ENCODE measurements at regions not wholly inside any gene's neighbourhood (a gene's known extent, or its start where the extent isn't known, plus 50 kb on each side); places are given as distances from the start of the nearest gene placed in this dataset.

- Histone ChIP-seq H3K9me3 (no peaks in the 10 kb centered on the region), H3K36me3 (no peaks in the 10 kb centered on the region), H3K4me3 (no peak overlapping the region), H3K27me3 (no peaks in the 10 kb centered on the region), H3K4me1 (no peaks in the 10 kb centered on the region), H3K27ac (no peak overlapping the region)
- no peak for TF ChIP-seq CTCF (IDR thresholded peaks at IDR 0.05)
- intact Hi-C loops (cut with DNase I) = no loop called here
- ATAC-seq (no peak), DNase-seq (no peak)
Observed at GRCh38 chr15:95168152-95168551, 936.8 kb downstream of the MCTP2 start.

- peak overlapping the region in 1 of 2 donors; percentile 41 for H3K27ac ChIP-seq
- no peak overlapping the region for H3K4me3 ChIP-seq
- no peak for TF ChIP-seq CTCF (IDR thresholded peaks at IDR 0.05)
- DNase-seq = no peak
- H3K27me3 ChIP-seq = no peaks in the 10 kb centered on the region
- H3K4me1 ChIP-seq = no peaks in the 10 kb centered on the region
- intact Hi-C loops (cut with DNase I) = no loop called here
- no peaks in the 10 kb centered on the region for H3K9me3 ChIP-seq
- no peaks in the 10 kb centered on the region for H3K36me3 ChIP-seq
- no peak for ATAC-seq
Observed at GRCh38 chr15:95168951-95169431, 937.6 kb downstream of the MCTP2 start.

- Histone ChIP-seq H3K4me1 (no peaks in the 10 kb centered on the region), H3K9me3 (no peaks in the 10 kb centered on the region), H3K36me3 (no peaks in the 10 kb centered on the region), H3K4me3 (no peak overlapping the region), H3K27me3 (no peaks in the 10 kb centered on the region), H3K27ac (peak overlapping the region; percentile 28 to 41)
- DNase-seq (peak in 3 of 4 donors; percentile 39 to 68 (median 43)), ATAC-seq (no peak)
- intact Hi-C loops (cut with DNase I) = no loop called here
- TF ChIP-seq CTCF (IDR thresholded peaks at IDR 0.05) = no peak
Observed at GRCh38 chr15:95169541-95170459, 938.4 kb downstream of the MCTP2 start.

- no peak for TF ChIP-seq CTCF (IDR thresholded peaks at IDR 0.05)
- no peak for ATAC-seq
- H3K9me3 ChIP-seq = no peaks in the 10 kb centered on the region
- no peaks in the 10 kb centered on the region for H3K27me3 ChIP-seq
- H3K4me3 ChIP-seq = no peak overlapping the region
- DNase-seq = no peak
- no peaks in the 10 kb centered on the region for H3K4me1 ChIP-seq
- peak overlapping the region in 1 of 2 donors; percentile 41 for H3K27ac ChIP-seq
- no peaks in the 10 kb centered on the region for H3K36me3 ChIP-seq
- intact Hi-C loops (cut with DNase I) = no loop called here
Observed at GRCh38 chr15:95170561-95171380, 939.4 kb downstream of the MCTP2 start.

GRCh38 chr15:95171564-95171963 is 940.2 kb downstream of the MCTP2 start:
- DNase-seq (no peak), ATAC-seq (no peak)
- TF ChIP-seq CTCF (IDR thresholded peaks at IDR 0.05) = no peak
- intact Hi-C loops (cut with DNase I) = no loop called here
- Histone ChIP-seq H3K36me3 (no peaks in the 10 kb centered on the region), H3K27ac (no peak overlapping the region), H3K4me1 (no peaks in the 10 kb centered on the region), H3K9me3 (no peaks in the 10 kb centered on the region), H3K27me3 (no peaks in the 10 kb centered on the region), H3K4me3 (no peak overlapping the region)
